Mesenchymal stem cell (in vitro differentiated cells and primary cell): ENCODE measurements at regions not wholly inside any gene's neighbourhood (a gene's known extent, or its start where the extent isn't known, plus 50 kb on each side); places are given as distances from the start of the nearest gene placed in this dataset.

Experiments
- DNase-seq: peaks from one replicate; pipeline ENCODE4 v3.0.0-alpha.2; 2013
- H2AFZ ChIP-seq: one replicate; pipeline ENCODE4 v1.6.1; 2013; ENCODE audit warnings: low read depth, mild to moderate bottlenecking, control low read depth, inconsistent platforms, low read length, moderate library complexity
- H2AK5ac ChIP-seq: 2 replicates; pipeline ENCODE4 v1.6.1; 2013; ENCODE audit warnings: low read length, moderate library complexity, mild to moderate bottlenecking, inconsistent platforms; ENCODE audit not compliant: severe bottlenecking
- H2BK120ac ChIP-seq: one replicate; pipeline ENCODE4 v1.6.1; 2013; ENCODE audit warnings: low read depth, mild to moderate bottlenecking, inconsistent platforms, low read length, moderate library complexity
- H2BK12ac ChIP-seq, 2 experiments: one replicate each; pipeline ENCODE4 v1.6.1; 2013; ENCODE audit warnings: inconsistent platforms in 2 of 2, low read length in 2 of 2, mild to moderate bottlenecking in 2 of 2, moderate library complexity in 2 of 2, control low read depth in 1 of 2
- H2BK15ac ChIP-seq: one replicate; pipeline ENCODE4 v1.6.1; 2013; ENCODE audit warnings: mild to moderate bottlenecking, low read depth, inconsistent platforms; ENCODE audit not compliant: poor library complexity, severe bottlenecking
- H2BK5ac ChIP-seq: 2 replicates; pipeline ENCODE4 v1.6.1; 2013; ENCODE audit warnings: low read depth, mild to moderate bottlenecking, low read length, control low read depth, inconsistent platforms; ENCODE audit not compliant: poor library complexity, severe bottlenecking
- H3K14ac ChIP-seq, 2 experiments: one replicate each; pipeline ENCODE4 v1.6.1; 2013; ENCODE audit warnings: inconsistent platforms in 2 of 2, low read length in 2 of 2, control low read depth in 1 of 2, mild to moderate bottlenecking in 1 of 2, moderate library complexity in 1 of 2
- H3K18ac ChIP-seq, 2 experiments: one replicate each; pipeline ENCODE4 v1.6.1; 2013; ENCODE audit warnings: inconsistent platforms in 2 of 2, low read length in 2 of 2, control low read depth in 1 of 2, low read depth in 1 of 2, mild to moderate bottlenecking in 1 of 2
- H3K23ac ChIP-seq, 2 experiments: one replicate each; pipeline ENCODE4 v1.6.1; 2013; ENCODE audit warnings: inconsistent platforms in 2 of 2, low read length in 2 of 2, mild to moderate bottlenecking in 2 of 2, moderate library complexity in 2 of 2, control low read depth in 1 of 2
- H3K27ac ChIP-seq: 2 replicates; pipeline ENCODE4 v1.5.1; 2013; ENCODE audit warnings: mild to moderate bottlenecking, moderate library complexity, low read length, control low read depth, inconsistent platforms; ENCODE audit not compliant: poor library complexity, severe bottlenecking
- H3K27me3 ChIP-seq, 2 experiments: 2 replicates each; pipeline versions ENCODE4 v1.6.1 to v1.7.0; 2013; ENCODE audit warnings: low read length in 2 of 2, mild to moderate bottlenecking in 2 of 2, moderate library complexity in 2 of 2, control low read depth in 1 of 2, inconsistent platforms in 1 of 2; ENCODE audit not compliant: control insufficient read depth in 1 of 2, insufficient read depth in 1 of 2
- H3K36me3 ChIP-seq, 2 experiments: 2 replicates each; pipeline versions ENCODE4 v1.6.1 to v1.7.0; 2013; ENCODE audit warnings: low read length in 2 of 2, control low read depth in 1 of 2, inconsistent platforms in 1 of 2, low read depth in 1 of 2, mild to moderate bottlenecking in 1 of 2; ENCODE audit not compliant: insufficient read depth in 2 of 2, control insufficient read depth in 1 of 2
- H3K4ac ChIP-seq, 2 experiments: one replicate each; pipeline ENCODE4 v1.6.1; 2013; ENCODE audit warnings: inconsistent platforms in 2 of 2, low read length in 2 of 2, mild to moderate bottlenecking in 2 of 2, moderate library complexity in 2 of 2, control low read depth in 1 of 2, low read depth in 1 of 2
- H3K4me1 ChIP-seq: 2 replicates; pipeline ENCODE4 v1.6.1; 2013; ENCODE audit warnings: low read depth, low read length, control low read depth; ENCODE audit not compliant: control insufficient read depth, insufficient read depth
- H3K4me2 ChIP-seq: 2 replicates; pipeline ENCODE4 v1.6.1; 2013; ENCODE audit warnings: low read length, mild to moderate bottlenecking, inconsistent platforms; ENCODE audit not compliant: poor library complexity, severe bottlenecking
- H3K4me3 ChIP-seq, 2 experiments: 2 replicates each; pipeline versions ENCODE4 v1.5.1 to v1.7.0; 2013; ENCODE audit warnings: low read length in 2 of 2, mild to moderate bottlenecking in 2 of 2, control low read depth in 1 of 2, low read depth in 1 of 2; ENCODE audit not compliant: insufficient read depth in 1 of 2
- H3K79me1 ChIP-seq: replicated peaks from 2 replicates; pipeline ENCODE4 v1.6.1; 2013; ENCODE audit warnings: mild to moderate bottlenecking, control low read depth, low read length, inconsistent platforms; ENCODE audit not compliant: poor library complexity, severe bottlenecking
- H3K9ac ChIP-seq: 2 replicates; pipeline ENCODE4 v1.7.0; 2013; ENCODE audit warnings: mild to moderate bottlenecking, low read length, moderate library complexity
- H3K9me3 ChIP-seq: 2 replicates; pipeline ENCODE4 v1.7.0; 2013; ENCODE audit warnings: mild to moderate bottlenecking, low read length; ENCODE audit not compliant: control insufficient read depth
- H4K8ac ChIP-seq: one replicate; pipeline ENCODE4 v1.6.1; 2013; ENCODE audit warnings: inconsistent platforms, mild to moderate bottlenecking, low read length, moderate library complexity
- H4K91ac ChIP-seq: one replicate; pipeline ENCODE4 v1.6.1; 2013; ENCODE audit warnings: mild to moderate bottlenecking, low read length, inconsistent platforms
- WGBS: methylation state at CpG from one replicate; pipeline ENCODE4 v1.1.7; 2013; ENCODE audit warnings: mixed read lengths; 5-methylcytosine and 5-hydroxymethylcytosine counted together

DNA sequence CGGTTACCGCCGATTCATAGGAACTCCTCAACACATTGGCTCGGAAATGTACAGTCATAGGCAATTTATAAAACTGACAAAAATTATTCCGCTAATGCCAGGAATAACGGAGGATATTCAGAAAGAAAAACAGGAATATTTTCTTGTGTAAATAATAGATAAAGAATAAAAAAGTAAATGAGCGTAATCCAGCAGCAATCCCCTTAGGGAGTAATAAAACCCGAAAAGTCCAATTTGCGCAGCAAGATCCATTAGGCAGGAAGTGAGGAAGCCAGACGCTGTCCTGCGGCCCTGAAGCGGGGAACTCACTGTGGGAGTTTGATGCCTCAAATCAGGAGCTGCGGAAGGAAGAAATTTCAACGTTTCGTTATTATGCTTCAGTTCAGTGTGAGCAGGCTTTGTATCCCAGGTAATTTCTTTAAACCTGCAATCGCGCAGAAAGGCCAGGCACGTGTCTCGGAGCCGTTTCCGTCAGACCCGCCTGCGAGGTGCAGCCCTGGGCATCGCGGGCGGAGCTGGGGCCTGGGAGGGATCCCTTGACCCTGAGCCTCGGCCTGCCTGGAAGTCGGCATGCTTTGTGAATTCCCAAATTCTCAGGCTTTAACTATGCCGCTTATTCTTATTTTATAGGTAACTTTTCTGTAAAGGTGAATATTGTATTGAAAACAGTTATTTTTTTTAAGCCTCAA lies 180.9 kb upstream of the ALKAL2 start:
- Histone ChIP-seq H3K36me3 (no peaks in the 10 kb centered on the region), H4K91ac (no peak overlapping the region), H3K9me3 (peaks cover 3% of the 10 kb centered on the region), H3K9ac (no peak overlapping the region), H3K4me1 (peaks cover 11% of the 10 kb centered on the region), H2AFZ (no peak overlapping the region), H3K4ac (no peak overlapping the region), H2AK5ac (no peak overlapping the region), H3K4me2 (peak overlapping the region; percentile 84), H3K18ac (no peak overlapping the region), H4K8ac (no peak overlapping the region), H2BK12ac (no peak overlapping the region), H2BK120ac (no peak overlapping the region), H3K4me3 (peak overlapping the region in 1 of 2 experiments; percentile 50), H3K27me3 (peaks cover 20 to 33% of the 10 kb centered on the region in 2 experiments), H3K23ac (no peak overlapping the region), H2BK15ac (no peak overlapping the region), H2BK5ac (no peak overlapping the region), H3K14ac (no peak overlapping the region), H3K27ac (no peak overlapping the region), H3K79me1 (no peaks in the 10 kb centered on the region)
- 46% methylated on average over 23 of the region's 29 CpGs for WGBS
- DNase-seq, result no peak

DNA sequence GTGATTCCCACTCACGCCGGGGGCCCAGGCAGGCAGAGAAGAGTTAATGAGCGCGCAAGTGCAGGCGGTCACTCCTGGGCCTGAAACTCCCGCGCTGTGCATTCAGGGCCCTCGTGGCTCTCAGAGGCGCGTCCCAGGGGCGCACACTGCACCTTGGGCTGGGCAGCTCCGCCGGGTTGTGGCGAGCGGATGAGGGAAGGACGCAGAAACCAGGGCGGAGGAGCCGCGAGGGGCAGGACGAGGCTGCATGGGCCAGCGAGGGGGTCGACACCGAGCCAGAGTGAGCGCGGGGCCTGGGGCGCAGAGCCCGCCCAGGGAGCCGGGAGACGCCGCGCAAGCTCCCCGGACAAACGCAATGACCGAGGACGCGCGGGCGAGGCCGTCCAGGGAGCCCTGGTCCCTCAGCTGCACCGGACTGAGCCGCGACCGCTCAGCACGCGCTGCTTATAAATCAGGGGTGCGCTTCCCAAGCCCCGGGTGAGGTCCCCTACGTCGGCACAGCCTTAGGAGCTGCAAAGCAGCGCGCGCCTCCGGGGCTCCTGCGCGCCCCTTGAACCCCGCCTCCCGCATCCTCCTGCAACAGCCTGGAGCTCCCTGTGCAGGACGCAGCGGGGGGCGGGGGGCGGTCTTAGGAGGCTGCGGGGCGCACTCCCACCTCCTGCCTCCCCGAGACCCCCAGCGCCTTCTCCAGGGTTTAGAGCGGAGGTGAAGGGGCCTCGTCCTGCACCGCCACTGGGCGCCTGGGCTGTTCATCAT lies 180.2 kb upstream of the ALKAL2 start:
- no peaks in the 10 kb centered on the region for H3K36me3 ChIP-seq
- H2BK15ac ChIP-seq, result no peak overlapping the region
- 7% methylated on average over 64 of the region's 69 CpGs for WGBS
- peaks cover 20 to 33% of the 10 kb centered on the region in 2 experiments for H3K27me3 ChIP-seq
- no peak overlapping the region for H2BK5ac ChIP-seq
- no peak overlapping the region for H4K8ac ChIP-seq
- H3K4me3 ChIP-seq, result peak overlapping the region in 1 of 2 experiments; percentile 50
- peak overlapping the region; percentile 84 for H3K4me2 ChIP-seq
- H3K18ac ChIP-seq, result no peak overlapping the region
- H2BK12ac ChIP-seq, result no peak overlapping the region
- H2AK5ac ChIP-seq, result no peak overlapping the region
- H3K9ac ChIP-seq, result no peak overlapping the region
- H3K23ac ChIP-seq, result no peak overlapping the region
- no peak overlapping the region for H3K27ac ChIP-seq
- H3K14ac ChIP-seq, result no peak overlapping the region
- no peaks in the 10 kb centered on the region for H3K79me1 ChIP-seq
- no peak overlapping the region for H4K91ac ChIP-seq
- no peak for DNase-seq
- no peak overlapping the region for H2AFZ ChIP-seq
- H3K4me1 ChIP-seq, result peaks cover 11% of the 10 kb centered on the region
- H3K9me3 ChIP-seq, result no peaks in the 10 kb centered on the region
- H3K4ac ChIP-seq, result no peak overlapping the region
- no peak overlapping the region for H2BK120ac ChIP-seq

DNA sequence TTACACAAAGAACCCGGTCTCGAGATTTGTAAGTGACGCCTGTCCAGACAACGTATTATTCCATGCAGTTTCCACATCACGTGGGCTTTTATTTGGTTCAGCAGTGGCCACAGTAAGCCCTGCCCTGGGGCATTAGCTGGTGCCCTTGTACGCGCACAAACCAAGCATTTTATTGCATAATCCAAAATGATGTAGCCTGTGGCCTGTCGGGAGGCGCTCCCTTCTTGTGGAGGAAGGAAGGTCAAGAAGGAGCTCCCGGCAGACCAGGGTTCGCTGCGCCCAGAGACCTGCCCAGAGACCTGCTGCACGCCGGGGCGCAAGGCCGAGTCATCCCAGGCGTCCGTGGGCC lies 179.6 kb upstream of the ALKAL2 start:
- WGBS, result 60% methylated on average over 18 of the region's 18 CpGs
- Histone ChIP-seq H4K8ac (no peak overlapping the region), H4K91ac (no peak overlapping the region), H3K27ac (no peak overlapping the region), H3K27me3 (peaks cover 22 to 33% of the 10 kb centered on the region in 2 experiments), H3K9me3 (no peaks in the 10 kb centered on the region), H3K23ac (no peak overlapping the region), H3K9ac (no peak overlapping the region), H3K4me3 (no peak overlapping the region), H2BK12ac (no peak overlapping the region), H3K4me1 (peaks cover 11% of the 10 kb centered on the region), H3K36me3 (no peaks in the 10 kb centered on the region), H3K14ac (no peak overlapping the region), H2AK5ac (no peak overlapping the region), H3K79me1 (no peaks in the 10 kb centered on the region), H2AFZ (no peak overlapping the region), H3K4me2 (no peak overlapping the region), H3K18ac (no peak overlapping the region), H2BK15ac (no peak overlapping the region), H3K4ac (no peak overlapping the region), H2BK120ac (no peak overlapping the region), H2BK5ac (no peak overlapping the region)
- no peak for DNase-seq

DNA sequence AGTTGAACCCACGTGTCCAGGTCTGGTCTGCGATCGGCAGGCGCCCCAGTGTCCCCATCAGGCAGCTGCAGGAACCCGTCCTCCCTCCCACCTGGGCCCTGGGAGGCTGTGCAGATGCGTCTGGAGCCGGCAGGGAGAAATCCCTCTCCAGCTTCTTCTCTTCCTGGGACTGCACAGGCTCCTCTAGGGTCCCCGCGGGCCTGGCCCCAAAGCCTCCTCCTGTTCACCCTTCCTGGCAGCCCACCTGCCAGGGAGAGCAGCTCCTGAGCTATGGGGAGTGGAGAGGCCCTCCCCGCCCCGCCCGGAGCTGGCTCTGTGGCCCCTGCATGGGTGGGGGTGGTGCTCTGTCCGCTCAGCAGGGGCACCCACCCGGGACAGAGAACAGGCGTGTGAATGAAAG lies 179.2 kb upstream of the ALKAL2 start:
- Histone ChIP-seq H2BK5ac (no peak overlapping the region), H3K9ac (no peak overlapping the region), H3K4me1 (peaks cover 11% of the 10 kb centered on the region), H2BK12ac (no peak overlapping the region), H3K9me3 (no peaks in the 10 kb centered on the region), H4K8ac (no peak overlapping the region), H3K18ac (no peak overlapping the region), H3K4ac (no peak overlapping the region), H3K14ac (no peak overlapping the region), H3K27me3 (peaks cover 22 to 33% of the 10 kb centered on the region in 2 experiments), H3K79me1 (no peaks in the 10 kb centered on the region), H2AK5ac (no peak overlapping the region), H3K4me2 (no peak overlapping the region), H4K91ac (no peak overlapping the region), H3K36me3 (no peaks in the 10 kb centered on the region), H2AFZ (no peak overlapping the region), H3K4me3 (no peak overlapping the region), H2BK15ac (no peak overlapping the region), H3K23ac (no peak overlapping the region), H2BK120ac (no peak overlapping the region), H3K27ac (no peak overlapping the region)
- no peak for DNase-seq
- 75% methylated on average over 12 of the region's 15 CpGs for WGBS
